ENCODE measurements at regions not wholly inside any gene's neighbourhood (a gene's known extent, or its start where the extent isn't known, plus 50 kb on each side); places are given as distances from the start of the nearest gene placed in this dataset.
"Not testable (repeated sequence)": the region's sequence is repeated elsewhere in the genome, so short reads cannot be mapped to it uniquely, and the experiment has no call there.

DNA sequence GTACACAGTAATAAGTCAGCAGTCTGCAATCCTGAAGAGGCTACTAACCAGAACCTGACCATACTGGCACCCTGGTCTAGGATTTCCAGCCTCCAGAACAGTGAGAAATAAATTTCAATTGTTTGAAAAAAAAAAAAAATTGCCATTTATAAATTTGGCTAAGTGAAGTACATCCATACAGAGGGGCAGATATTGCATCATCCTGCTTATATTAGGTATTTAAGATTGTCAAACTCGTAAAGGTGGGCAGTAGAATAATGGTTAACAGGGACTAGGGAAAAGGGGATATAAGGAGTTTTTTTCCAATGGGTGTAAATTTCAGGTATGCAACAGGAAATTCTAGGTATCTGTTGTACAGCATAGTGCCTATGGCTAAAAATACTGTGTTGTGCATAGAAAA is 1250.9 kb downstream of the BRINP3 start:
- Mint-ChIP-seq H3K27me3 (no peaks in the 10 kb centered on the region), H3K4me1 (no peaks in the 10 kb centered on the region), H3K36me3 (no peaks in the 10 kb centered on the region), H3K27ac (no peak overlapping the region), H3K4me3 (no peak overlapping the region), H3K9me3 (ENCODE audit: low read depth) (peaks cover 8% of the 10 kb centered on the region)
- CTCF ChIA-PET = no interaction called here
- DNase-seq (no peak), ATAC-seq (no peak)

GRCh38 chr1:189237008-189237407 is 1240.7 kb downstream of the BRINP3 start:
- H3K27me3 Mint-ChIP-seq = no peaks in the 10 kb centered on the region

DNA sequence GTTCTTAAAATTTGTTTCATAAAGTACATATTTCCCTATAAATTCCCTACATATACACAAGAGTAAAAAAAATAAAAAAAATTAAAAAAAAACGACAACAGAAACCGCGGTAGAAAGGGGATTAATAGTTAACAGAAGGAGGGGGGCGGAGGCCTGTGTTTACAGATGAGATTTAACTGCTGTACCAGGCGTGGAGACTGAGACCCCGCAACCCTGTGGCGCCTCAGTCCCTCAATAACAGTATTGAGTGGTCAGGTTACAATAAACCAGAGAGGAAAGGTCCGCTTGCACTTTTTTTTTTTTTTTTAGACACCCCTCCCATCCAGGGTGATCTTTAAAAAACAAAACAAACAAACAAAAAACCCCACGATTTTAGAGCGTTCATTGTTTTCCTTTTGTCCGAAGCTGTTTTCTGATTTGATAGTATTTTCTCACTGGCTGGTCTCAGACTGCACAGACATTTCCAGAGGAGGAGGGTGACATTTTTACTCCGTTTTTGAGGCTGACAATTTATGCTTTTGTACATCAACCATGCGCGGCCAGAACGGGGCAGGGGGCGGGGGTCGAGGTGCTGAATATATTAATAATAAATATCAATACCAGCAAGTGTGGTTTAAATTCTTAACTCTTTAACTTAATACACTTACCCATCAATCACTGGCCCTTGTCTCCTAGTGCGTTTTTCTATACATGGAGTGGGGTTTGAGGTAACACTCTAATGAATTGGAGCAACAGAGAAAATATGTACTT is 1223.9 kb downstream of the BRINP3 start:
- no peak overlapping the region for H3K27ac Mint-ChIP-seq
- ATAC-seq = no peak
- no peaks in the 10 kb centered on the region for H3K27me3 Mint-ChIP-seq
- no peak for DNase-seq
- no peak overlapping the region for H3K4me3 Mint-ChIP-seq
- H3K4me1 Mint-ChIP-seq = no peaks in the 10 kb centered on the region
- no peaks in the 10 kb centered on the region for H3K36me3 Mint-ChIP-seq
- CTCF ChIA-PET = no interaction called here
- peaks cover 12% of the 10 kb centered on the region for H3K9me3 Mint-ChIP-seq (ENCODE audit: low read depth)

More at GRCh38 chr1:189237008-189237407, 1240.7 kb downstream of the BRINP3 start:
- H3K4me3 Mint-ChIP-seq = no peak overlapping the region
- DNase-seq (no peak), ATAC-seq (no peak)
- peaks cover 19% of the 10 kb centered on the region for H3K9me3 Mint-ChIP-seq (ENCODE audit: low read depth)
- CTCF ChIA-PET = no interaction called here
- H3K4me1 Mint-ChIP-seq = no peaks in the 10 kb centered on the region
- H3K36me3 Mint-ChIP-seq = no peaks in the 10 kb centered on the region
- no peak overlapping the region for H3K27ac Mint-ChIP-seq

DNA sequence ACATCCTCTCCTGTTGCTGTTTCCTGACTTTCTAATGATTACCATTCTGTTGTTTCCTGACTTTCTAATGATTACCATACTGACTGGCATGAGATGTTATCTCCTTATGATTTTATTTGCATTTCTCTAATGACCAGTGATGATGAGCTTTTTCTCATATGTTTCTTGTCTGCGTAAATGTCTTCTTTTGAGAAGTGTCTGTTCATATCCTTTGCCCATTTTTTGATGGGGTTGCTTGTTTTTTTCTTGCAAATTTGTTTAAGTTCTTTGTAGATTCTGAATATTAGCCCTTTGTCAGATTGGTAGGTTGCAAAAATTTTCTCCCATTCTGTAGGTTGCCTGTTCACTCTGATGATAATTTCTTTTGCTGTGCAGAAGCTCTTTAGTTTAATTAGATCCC is 1216.5 kb downstream of the BRINP3 start:
- ATAC-seq, H3K27ac Mint-ChIP-seq, H3K27me3 Mint-ChIP-seq: not testable (repeated sequence)

DNA sequence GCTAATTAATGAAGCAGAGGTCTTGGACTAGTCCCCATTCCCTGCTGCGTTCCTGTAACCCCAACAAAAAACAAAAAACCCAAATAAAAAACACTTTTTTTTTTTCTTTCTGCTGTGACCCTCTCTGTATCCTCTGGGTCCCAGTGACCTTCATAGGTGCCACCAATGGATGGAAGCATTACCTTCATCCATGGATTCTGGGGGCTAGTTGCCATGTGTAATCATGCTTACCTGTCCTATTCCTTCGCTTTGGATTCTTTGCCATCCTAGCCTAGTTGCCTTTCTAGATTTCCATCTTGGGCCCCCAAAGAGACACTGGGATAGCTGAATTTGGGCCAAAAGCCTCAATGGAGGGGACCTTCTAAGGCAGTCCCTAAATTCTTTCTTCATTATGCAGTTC is 1208.7 kb downstream of the BRINP3 start:
- Mint-ChIP-seq H3K27ac (no peak overlapping the region), H3K9me3 (ENCODE audit: low read depth) (peaks cover 9% of the 10 kb centered on the region), H3K4me1 (no peaks in the 10 kb centered on the region), H3K4me3 (no peak overlapping the region), H3K36me3 (no peaks in the 10 kb centered on the region), H3K27me3 (no peaks in the 10 kb centered on the region)
- ATAC-seq = no peak
- CTCF ChIA-PET = no interaction called here
- no peak for DNase-seq

More for the DNA sequence above, 1216.5 kb downstream of the BRINP3 start:
- H3K4me1 Mint-ChIP-seq; CTCF ChIA-PET; H3K9me3 Mint-ChIP-seq (ENCODE audit: low read depth); DNase-seq; H3K4me3 Mint-ChIP-seq; H3K36me3 Mint-ChIP-seq: not testable (repeated sequence)

DNA sequence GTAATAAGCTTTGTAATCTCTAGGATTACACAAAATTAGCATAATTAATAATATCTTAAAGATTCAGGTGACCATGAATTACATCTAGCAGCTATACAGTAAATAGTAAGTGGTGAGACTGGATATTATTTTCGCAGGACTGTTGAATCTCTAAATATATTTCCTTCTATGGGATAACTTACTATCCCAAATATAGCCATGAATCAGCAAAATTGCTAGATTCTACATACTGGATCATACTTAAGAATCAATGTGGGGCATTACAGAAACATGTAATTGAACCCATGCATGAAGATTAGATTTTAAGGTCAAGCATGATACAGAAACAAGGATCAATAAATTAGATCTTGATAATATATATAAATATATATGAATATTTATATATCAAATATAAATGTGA is 1203.4 kb downstream of the BRINP3 start:
- Mint-ChIP-seq H3K27ac (no peak overlapping the region), H3K4me3 (no peak overlapping the region), H3K36me3 (no peaks in the 10 kb centered on the region), H3K4me1 (no peaks in the 10 kb centered on the region), H3K27me3 (no peaks in the 10 kb centered on the region), H3K9me3 (ENCODE audit: low read depth) (peaks cover under 1% of the 10 kb centered on the region)
- ATAC-seq (no peak), DNase-seq (no peak)
- CTCF ChIA-PET = no interaction called here

DNA sequence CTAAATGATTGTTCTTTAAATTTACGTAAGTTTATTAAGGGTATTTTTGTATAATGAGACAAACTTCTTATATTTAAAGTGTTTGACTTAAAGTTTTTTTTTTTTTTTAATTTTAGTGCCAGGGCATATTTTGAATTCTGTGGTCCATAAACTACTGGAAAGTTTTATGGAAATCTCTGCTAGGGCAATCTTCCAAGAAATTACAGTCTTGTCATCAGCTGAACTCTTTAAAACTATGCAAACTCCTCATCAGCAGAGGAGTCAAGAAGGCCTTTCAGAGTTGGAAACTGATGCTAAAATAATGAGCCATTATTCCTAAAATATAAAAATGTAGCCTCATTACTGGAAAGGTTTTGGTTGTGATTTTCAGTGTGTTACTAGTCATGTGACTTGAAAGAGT is 1201.9 kb downstream of the BRINP3 start:
- CTCF ChIA-PET = no interaction called here
- no peaks in the 10 kb centered on the region for H3K36me3 Mint-ChIP-seq
- no peak overlapping the region for H3K4me3 Mint-ChIP-seq
- H3K4me1 Mint-ChIP-seq = no peaks in the 10 kb centered on the region
- DNase-seq (no peak), ATAC-seq (no peak)
- H3K27ac Mint-ChIP-seq = no peak overlapping the region
- no peaks in the 10 kb centered on the region for H3K9me3 Mint-ChIP-seq (ENCODE audit: low read depth)
- H3K27me3 Mint-ChIP-seq = no peaks in the 10 kb centered on the region

DNA sequence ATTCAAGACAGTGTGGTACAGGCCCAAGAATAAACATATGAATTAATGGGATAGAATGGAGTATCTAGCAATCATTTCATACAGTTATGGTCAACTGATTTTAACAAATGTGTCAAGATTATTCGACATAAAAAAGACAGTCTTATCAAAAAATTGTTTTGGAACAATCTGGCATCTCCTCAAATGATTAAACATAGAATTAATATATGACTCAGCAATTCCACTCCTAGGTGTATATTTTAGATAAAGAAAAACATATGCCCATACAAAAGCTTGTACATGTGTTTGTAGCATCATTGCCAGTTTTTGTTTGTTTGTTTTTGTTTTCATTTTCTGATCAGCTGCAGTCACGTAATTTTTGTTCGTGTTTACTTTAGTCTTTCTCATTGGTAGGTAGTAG is 1188.3 kb downstream of the BRINP3 start:
- Mint-ChIP-seq H3K4me3 (no peak overlapping the region), H3K27me3 (no peaks in the 10 kb centered on the region), H3K9me3 (ENCODE audit: low read depth) (peaks cover 6% of the 10 kb centered on the region), H3K27ac (no peak overlapping the region), H3K36me3 (no peaks in the 10 kb centered on the region), H3K4me1 (no peaks in the 10 kb centered on the region)
- CTCF ChIA-PET = no interaction called here
- no peak for DNase-seq
- no peak for ATAC-seq

DNA sequence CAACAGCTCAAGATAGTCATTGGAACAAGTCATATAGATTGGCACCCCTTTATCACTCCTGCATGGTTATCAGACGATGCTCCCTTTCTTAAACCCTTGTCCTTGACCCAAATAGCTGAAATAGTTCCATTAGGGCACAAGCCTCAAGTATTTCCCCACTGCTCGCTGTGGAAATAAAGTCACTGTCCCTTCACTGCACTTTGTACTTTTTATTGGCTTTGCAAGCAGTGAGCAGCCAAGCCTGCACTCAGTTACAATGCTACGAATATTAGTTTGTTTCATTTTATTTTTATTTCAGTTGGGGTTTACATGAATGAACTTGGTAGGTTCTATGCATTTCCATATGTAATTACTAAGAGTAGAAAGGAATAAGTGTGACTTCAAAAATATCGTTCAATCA is 1176.4 kb downstream of the BRINP3 start:
- Mint-ChIP-seq H3K36me3 (no peaks in the 10 kb centered on the region), H3K27ac (no peak overlapping the region), H3K4me3 (no peak overlapping the region), H3K9me3 (ENCODE audit: low read depth) (peaks cover 2% of the 10 kb centered on the region), H3K27me3 (no peaks in the 10 kb centered on the region), H3K4me1 (no peaks in the 10 kb centered on the region)
- ATAC-seq (no peak), DNase-seq (no peak)
- CTCF ChIA-PET = interaction anchor here (0.6 kb wide), 1 partner anchor 1143 kb away, joined by 3 read pairs; no protein-coding TSS in a partner anchor

GRCh38 chr1:189305279-189305678 is 1172.4 kb downstream of the BRINP3 start:
- H3K9me3 Mint-ChIP-seq (ENCODE audit: low read depth) = peaks cover 2% of the 10 kb centered on the region
- CTCF ChIA-PET = no interaction called here
- DNase-seq (no peak), ATAC-seq (no peak)
- H3K4me1 Mint-ChIP-seq = no peaks in the 10 kb centered on the region
- no peak overlapping the region for H3K4me3 Mint-ChIP-seq
- no peaks in the 10 kb centered on the region for H3K27me3 Mint-ChIP-seq
- H3K27ac Mint-ChIP-seq = no peak overlapping the region
- no peaks in the 10 kb centered on the region for H3K36me3 Mint-ChIP-seq

- Mint-ChIP-seq H3K36me3 (no peaks in the 10 kb centered on the region), H3K27me3 (no peaks in the 10 kb centered on the region), H3K4me3 (no peak overlapping the region), H3K4me1 (no peaks in the 10 kb centered on the region), H3K9me3 (ENCODE audit: low read depth) (peaks cover 11% of the 10 kb centered on the region), H3K27ac (no peak overlapping the region)
- CTCF ChIA-PET = no interaction called here
- ATAC-seq = no peak
- DNase-seq = no peak
These were observed 1165.7 kb downstream of the BRINP3 start for GRCh38 chr1:189311915-189312314.

DNA sequence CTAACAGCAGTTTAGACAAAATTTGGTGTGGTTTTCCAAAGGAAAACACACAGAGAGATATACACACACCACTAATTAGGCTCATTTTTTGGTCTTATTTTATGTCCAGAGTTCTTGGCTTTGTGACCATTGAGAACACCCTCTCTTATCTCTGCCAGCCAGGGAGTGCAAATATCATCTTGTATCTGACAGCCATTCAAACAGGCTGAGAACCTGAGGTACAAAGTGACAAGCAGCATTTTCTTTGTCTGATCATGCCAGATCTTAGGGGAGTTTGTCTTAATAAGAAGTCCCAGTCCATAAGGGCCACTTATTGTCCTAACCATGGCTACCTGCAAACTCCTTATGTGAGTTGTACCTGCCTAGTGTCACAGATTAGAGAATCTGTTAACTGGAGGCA is 1165.2 kb downstream of the BRINP3 start:
- DNase-seq = no peak
- no peak overlapping the region for H3K27ac Mint-ChIP-seq
- H3K36me3 Mint-ChIP-seq = no peaks in the 10 kb centered on the region
- CTCF ChIA-PET = no interaction called here
- no peak overlapping the region for H3K4me3 Mint-ChIP-seq
- H3K9me3 Mint-ChIP-seq (ENCODE audit: low read depth) = peaks cover 11% of the 10 kb centered on the region
- ATAC-seq = no peak
- H3K27me3 Mint-ChIP-seq = no peaks in the 10 kb centered on the region
- H3K4me1 Mint-ChIP-seq = no peaks in the 10 kb centered on the region

GRCh38 chr1:189313488-189313887 is 1164.2 kb downstream of the BRINP3 start:
- H3K27ac Mint-ChIP-seq = no peak overlapping the region
- CTCF ChIA-PET = no interaction called here
- H3K36me3 Mint-ChIP-seq = no peaks in the 10 kb centered on the region
- no peak overlapping the region for H3K4me3 Mint-ChIP-seq
- no peaks in the 10 kb centered on the region for H3K4me1 Mint-ChIP-seq
- ATAC-seq (no peak), DNase-seq (no peak)
- no peaks in the 10 kb centered on the region for H3K27me3 Mint-ChIP-seq
- peaks cover 11% of the 10 kb centered on the region for H3K9me3 Mint-ChIP-seq (ENCODE audit: low read depth)

DNA sequence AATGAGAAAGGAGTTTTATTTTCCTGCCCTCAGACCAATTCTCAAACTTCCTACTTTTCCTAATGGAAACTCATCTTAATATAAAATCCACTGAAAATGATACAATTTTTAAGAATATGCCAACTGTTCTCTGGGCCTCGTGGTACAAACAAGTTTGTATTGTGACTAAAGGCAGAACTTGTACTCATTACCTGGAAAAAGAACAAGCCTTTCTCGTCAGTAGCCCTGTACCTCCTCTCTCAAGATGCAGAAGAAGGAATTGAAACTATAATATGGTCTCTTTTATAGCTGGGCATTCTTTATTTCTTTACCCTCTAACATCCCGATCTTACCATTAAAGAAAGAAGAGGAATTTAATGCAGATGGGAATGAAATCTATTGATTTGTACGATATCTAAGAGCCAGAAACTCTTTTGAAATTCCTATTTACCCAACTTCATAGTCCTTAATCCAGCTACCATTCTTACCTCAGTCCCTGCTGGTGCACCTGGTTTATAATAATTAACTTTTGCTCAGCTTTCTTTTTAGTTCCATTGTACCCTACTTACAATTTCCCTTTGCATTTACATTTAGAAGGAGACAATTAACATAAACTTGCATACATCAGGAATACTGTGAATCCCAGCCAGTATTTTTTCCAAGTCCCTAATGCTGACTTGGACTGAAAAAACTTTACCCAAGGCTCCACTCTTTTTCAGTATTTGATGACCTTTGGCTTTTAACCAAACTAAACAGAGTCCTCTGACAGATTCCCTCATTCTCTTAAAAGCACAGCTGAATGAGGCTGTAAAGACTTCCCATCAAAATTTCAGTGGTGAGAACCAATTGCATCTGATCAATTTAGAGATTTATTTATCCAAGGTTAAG is 1162.4 kb downstream of the BRINP3 start:
- DNase-seq (no peak), ATAC-seq (no peak)
- no peaks in the 10 kb centered on the region for H3K36me3 Mint-ChIP-seq
- CTCF ChIA-PET = no interaction called here
- H3K27me3 Mint-ChIP-seq = no peaks in the 10 kb centered on the region
- H3K27ac Mint-ChIP-seq = no peak overlapping the region
- peaks cover 11% of the 10 kb centered on the region for H3K9me3 Mint-ChIP-seq (ENCODE audit: low read depth)
- no peak overlapping the region for H3K4me3 Mint-ChIP-seq
- H3K4me1 Mint-ChIP-seq = no peaks in the 10 kb centered on the region

Measured in activated CD8-positive, alpha-beta memory T cell treated with anti-CD3 and anti-CD28 coated beads, Interleukin-2, amount 10 ng/mL, durations not matched to agents 7 days and 5 days (primary cell).